Activated naive CD4-positive, alpha-beta T cell treated with anti-CD3 and anti-CD28 coated beads, Interleukin-2, amount 50 U/mL, for 24 hours (primary cell): ENCODE measurements at regions not wholly inside any gene's neighbourhood (a gene's known extent, or its start where the extent isn't known, plus 50 kb on each side); places are given as distances from the start of the nearest gene placed in this dataset.
"Not testable (repeated sequence)": the region's sequence is repeated elsewhere in the genome, so short reads cannot be mapped to it uniquely, and the experiment has no call there.

Experiments
- H3K27ac Mint-ChIP-seq: one replicate; pipeline ENCODE4 v1.8.0; 2021; ENCODE audit warnings: mild to moderate bottlenecking, mixed read lengths
- H3K27me3 Mint-ChIP-seq: one replicate; pipeline ENCODE4 v1.8.0; 2021; ENCODE audit warnings: mixed read lengths
- H3K36me3 Mint-ChIP-seq: one replicate; pipeline ENCODE4 v1.8.0; 2021; ENCODE audit warnings: mixed read lengths
- H3K4me1 Mint-ChIP-seq: one replicate; pipeline ENCODE4 v1.8.0; 2021; ENCODE audit warnings: mixed read lengths
- H3K4me3 Mint-ChIP-seq: one replicate; pipeline ENCODE4 v1.8.0; 2021; ENCODE audit warnings: mild to moderate bottlenecking, mixed read lengths
- H3K9me3 Mint-ChIP-seq: one replicate; pipeline ENCODE4 v1.8.0; 2021; ENCODE audit warnings: mixed read lengths

GRCh38 chr6:112439432-112439831 is 92.3 kb downstream of the RFPL4B start:
- Mint-ChIP-seq H3K4me3 (no peak overlapping the region), H3K27me3 (no peaks in the 10 kb centered on the region), H3K4me1 (no peaks in the 10 kb centered on the region)

GRCh38 chr6:112441607-112442006 is 94.5 kb downstream of the RFPL4B start:
- Mint-ChIP-seq H3K27me3 (no peaks in the 10 kb centered on the region), H3K36me3 (no peaks in the 10 kb centered on the region), H3K4me3 (no peak overlapping the region), H3K4me1 (no peaks in the 10 kb centered on the region), H3K9me3 (no peaks in the 10 kb centered on the region), H3K27ac (no peak overlapping the region)

More at GRCh38 chr6:112439432-112439831, 92.3 kb downstream of the RFPL4B start:
- no peak overlapping the region for H3K27ac Mint-ChIP-seq
- no peaks in the 10 kb centered on the region for H3K9me3 Mint-ChIP-seq
- H3K36me3 Mint-ChIP-seq, result no peaks in the 10 kb centered on the region

- Mint-ChIP-seq H3K36me3 (no peaks in the 10 kb centered on the region), H3K4me3 (no peak overlapping the region), H3K27me3 (no peaks in the 10 kb centered on the region), H3K4me1 (no peaks in the 10 kb centered on the region), H3K27ac (no peak overlapping the region), H3K9me3 (no peaks in the 10 kb centered on the region)
These were observed 96.3 kb downstream of the RFPL4B start for GRCh38 chr6:112443179-112444065.

GRCh38 chr6:112448786-112449185 is 101.7 kb downstream of the RFPL4B start:
- H3K9me3 Mint-ChIP-seq, H3K4me3 Mint-ChIP-seq, H3K36me3 Mint-ChIP-seq, H3K4me1 Mint-ChIP-seq, H3K27me3 Mint-ChIP-seq, H3K27ac Mint-ChIP-seq: not testable (repeated sequence)

- H3K9me3 Mint-ChIP-seq, result peaks cover 6% of the 10 kb centered on the region
- H3K4me1 Mint-ChIP-seq, result no peaks in the 10 kb centered on the region
- H3K27ac Mint-ChIP-seq, result no peak overlapping the region
- no peak overlapping the region for H3K4me3 Mint-ChIP-seq
- no peaks in the 10 kb centered on the region for H3K27me3 Mint-ChIP-seq
- H3K36me3 Mint-ChIP-seq, result no peaks in the 10 kb centered on the region
These were observed 103.5 kb downstream of the RFPL4B start for GRCh38 chr6:112450663-112451062.

- Mint-ChIP-seq H3K9me3 (no peaks in the 10 kb centered on the region), H3K27ac (no peak overlapping the region), H3K4me3 (no peak overlapping the region), H3K4me1 (no peaks in the 10 kb centered on the region), H3K27me3 (peaks cover 4% of the 10 kb centered on the region), H3K36me3 (no peaks in the 10 kb centered on the region)
These were observed 110.8 kb downstream of the RFPL4B start for GRCh38 chr6:112457886-112458285.

- Mint-ChIP-seq H3K36me3 (no peaks in the 10 kb centered on the region), H3K9me3 (no peaks in the 10 kb centered on the region), H3K4me1 (no peaks in the 10 kb centered on the region), H3K27me3 (peaks cover 4% of the 10 kb centered on the region), H3K27ac (no peak overlapping the region), H3K4me3 (no peak overlapping the region)
These were observed 112.7 kb downstream of the RFPL4B start for GRCh38 chr6:112459758-112460304.

GRCh38 chr6:112464901-112465665 is 118.0 kb downstream of the RFPL4B start:
- H3K4me1 Mint-ChIP-seq, result no peaks in the 10 kb centered on the region
- no peaks in the 10 kb centered on the region for H3K27me3 Mint-ChIP-seq
- no peaks in the 10 kb centered on the region for H3K9me3 Mint-ChIP-seq
- H3K36me3 Mint-ChIP-seq, result no peaks in the 10 kb centered on the region
- no peak overlapping the region for H3K4me3 Mint-ChIP-seq
- H3K27ac Mint-ChIP-seq, result no peak overlapping the region

- no peaks in the 10 kb centered on the region for H3K9me3 Mint-ChIP-seq
- no peak overlapping the region for H3K27ac Mint-ChIP-seq
- no peak overlapping the region for H3K4me3 Mint-ChIP-seq
- H3K4me1 Mint-ChIP-seq, result no peaks in the 10 kb centered on the region
- no peaks in the 10 kb centered on the region for H3K36me3 Mint-ChIP-seq
- no peaks in the 10 kb centered on the region for H3K27me3 Mint-ChIP-seq
These were observed 119.4 kb downstream of the RFPL4B start for GRCh38 chr6:112466373-112467151.

GRCh38 chr6:112468359-112468758 is 121.2 kb downstream of the RFPL4B start:
- H3K9me3 Mint-ChIP-seq, result no peaks in the 10 kb centered on the region
- H3K36me3 Mint-ChIP-seq, result no peaks in the 10 kb centered on the region
- H3K27ac Mint-ChIP-seq, result no peak overlapping the region
- H3K4me3 Mint-ChIP-seq, result no peak overlapping the region
- H3K27me3 Mint-ChIP-seq, result no peaks in the 10 kb centered on the region
- H3K4me1 Mint-ChIP-seq, result no peaks in the 10 kb centered on the region

- H3K4me1 Mint-ChIP-seq, result no peaks in the 10 kb centered on the region
These were observed 122.2 kb downstream of the RFPL4B start for GRCh38 chr6:112469306-112469705.

GRCh38 chr6:112470376-112470775 is 123.2 kb downstream of the RFPL4B start:
- no peaks in the 10 kb centered on the region for H3K4me1 Mint-ChIP-seq
- no peaks in the 10 kb centered on the region for H3K36me3 Mint-ChIP-seq
- H3K9me3 Mint-ChIP-seq, result no peaks in the 10 kb centered on the region
- no peak overlapping the region for H3K27ac Mint-ChIP-seq
- no peak overlapping the region for H3K4me3 Mint-ChIP-seq
- no peaks in the 10 kb centered on the region for H3K27me3 Mint-ChIP-seq

More at GRCh38 chr6:112469306-112469705, 122.2 kb downstream of the RFPL4B start:
- Mint-ChIP-seq H3K27ac (no peak overlapping the region), H3K9me3 (no peaks in the 10 kb centered on the region), H3K27me3 (no peaks in the 10 kb centered on the region), H3K36me3 (no peaks in the 10 kb centered on the region), H3K4me3 (no peak overlapping the region)

- Mint-ChIP-seq H3K9me3 (no peaks in the 10 kb centered on the region), H3K4me3 (no peak overlapping the region), H3K27me3 (no peaks in the 10 kb centered on the region), H3K36me3 (no peaks in the 10 kb centered on the region), H3K4me1 (no peaks in the 10 kb centered on the region), H3K27ac (no peak overlapping the region)
These were observed 123.8 kb downstream of the RFPL4B start for GRCh38 chr6:112470950-112471349.

- no peaks in the 10 kb centered on the region for H3K9me3 Mint-ChIP-seq
- no peaks in the 10 kb centered on the region for H3K27me3 Mint-ChIP-seq
These were observed 128.0 kb downstream of the RFPL4B start for GRCh38 chr6:112475083-112475482.

GRCh38 chr6:112477125-112477524 is 130.0 kb downstream of the RFPL4B start:
- H3K27ac Mint-ChIP-seq, result no peak overlapping the region
- no peaks in the 10 kb centered on the region for H3K36me3 Mint-ChIP-seq
- H3K4me3 Mint-ChIP-seq, result no peak overlapping the region
- no peaks in the 10 kb centered on the region for H3K27me3 Mint-ChIP-seq
- no peaks in the 10 kb centered on the region for H3K4me1 Mint-ChIP-seq
- H3K9me3 Mint-ChIP-seq, result no peaks in the 10 kb centered on the region

More at GRCh38 chr6:112475083-112475482, 128.0 kb downstream of the RFPL4B start:
- Mint-ChIP-seq H3K36me3 (no peaks in the 10 kb centered on the region), H3K27ac (no peak overlapping the region), H3K4me3 (no peak overlapping the region), H3K4me1 (no peaks in the 10 kb centered on the region)
